ENCODE measurements at regions not wholly inside any gene's neighbourhood (a gene's known extent, or its start where the extent isn't known, plus 50 kb on each side); places are given as distances from the start of the nearest gene placed in this dataset.

- DNase-seq: no peak
Observed at GRCh38 chr4:129561280-129561679, 465.3 kb downstream of the C4orf33 start.

GRCh38 chr4:129561886-129562671, 466.1 kb downstream of the C4orf33 start:
- DNase-seq: no peak

- no peak for DNase-seq
Observed at GRCh38 chr4:129565214-129565613, 469.3 kb downstream of the C4orf33 start.

GRCh38 chr4:129570326-129570725, 474.4 kb downstream of the C4orf33 start:
- no peak for DNase-seq

- no peak for DNase-seq
Observed at GRCh38 chr4:129578336-129578735, 482.4 kb downstream of the C4orf33 start.

GRCh38 chr4:129581305-129581704, 485.4 kb downstream of the C4orf33 start:
- DNase-seq: no peak

GRCh38 chr4:129583868-129584267, 487.9 kb downstream of the C4orf33 start:
- DNase-seq: no peak

- DNase-seq: no peak
Observed at GRCh38 chr4:129598582-129598981, 502.6 kb downstream of the C4orf33 start.

- DNase-seq: no peak
Observed at GRCh38 chr4:129600898-129601297, 504.9 kb downstream of the C4orf33 start.

- no peak for DNase-seq
Observed at GRCh38 chr4:129602447-129602846, 506.5 kb downstream of the C4orf33 start.

GRCh38 chr4:129603241-129603931, 507.4 kb downstream of the C4orf33 start:
- DNase-seq: no peak

- DNase-seq: no peak
Observed at GRCh38 chr4:129604632-129605255, 508.8 kb downstream of the C4orf33 start.

- DNase-seq: no peak
Observed at GRCh38 chr4:129614611-129615010, 518.7 kb downstream of the C4orf33 start.

GRCh38 chr4:129622566-129622965, 526.6 kb downstream of the C4orf33 start:
- DNase-seq: no peak

GRCh38 chr4:129623233-129623875, 527.4 kb downstream of the C4orf33 start:
- DNase-seq: peak; percentile 1

GRCh38 chr4:129641179-129641578, 545.2 kb downstream of the C4orf33 start:
- DNase-seq: peak; percentile 4

- no peak for DNase-seq
Observed at GRCh38 chr4:129645461-129645860, 549.5 kb downstream of the C4orf33 start.

- no peak for DNase-seq
Observed at GRCh38 chr4:129668092-129668491, 572.1 kb downstream of the C4orf33 start.

GRCh38 chr4:129672941-129673340, 577.0 kb downstream of the C4orf33 start:
- DNase-seq: no peak

- DNase-seq: no peak
Observed at GRCh38 chr4:129675036-129675435, 579.1 kb downstream of the C4orf33 start.

GRCh38 chr4:129676934-129677333, 581.0 kb downstream of the C4orf33 start:
- no peak for DNase-seq

- DNase-seq: no peak
Observed at GRCh38 chr4:129682586-129682985, 586.6 kb downstream of the C4orf33 start.

- DNase-seq: no peak
Observed at GRCh38 chr4:129707949-129708348, 612.0 kb downstream of the C4orf33 start.

Measured in NCI-H1694 treated with DMSO at 0.1 percent for 48 hours (cell line).